Esophagus muscularis mucosa (tissue), 4 donors: ENCODE measurements at regions not wholly inside any gene's neighbourhood (a gene's known extent, or its start where the extent isn't known, plus 50 kb on each side); places are given as distances from the start of the nearest gene placed in this dataset.

ENCODE experiments used
- DNase-seq: peaks from one replicate; pipeline ENCODE4 v3.0.0-alpha.2; 2017; ENCODE audit errors: extremely low spot score
- H3K27ac ChIP-seq, 4 donors: fragments of 200-600 bp; sonication (generic); replicated peaks in 1 of 4; 1 replicate in 3 of 4; 2 replicates in 1 of 4; pipeline ENCODE4 v1.5.1; 2016 to 2019; ENCODE audit warnings: mild to moderate bottlenecking in 1 of 4
- H3K27me3 ChIP-seq, 4 donors: fragments of 200-600 bp; sonication (generic); one replicate each; pipeline versions ENCODE4 v1.5.1 to v1.6.0; 2016 to 2019
- H3K36me3 ChIP-seq, 4 donors: fragments of 200-600 bp; sonication (generic); one replicate each; pipeline ENCODE4 v1.5.1; 2016 to 2019
- H3K4me1 ChIP-seq, 4 donors: fragments of 200-600 bp; sonication (generic); one replicate each; pipeline ENCODE4 v1.5.1; 2016 to 2019
- H3K4me3 ChIP-seq, 4 donors: fragments of 200-600 bp; sonication (generic); 1 replicate in 2 of 4; 2 replicates in 2 of 4; pipeline ENCODE4 v1.5.1; 2016 to 2019; ENCODE audit warnings: mild to moderate bottlenecking in 4 of 4, moderate library complexity in 1 of 4
- H3K9me3 ChIP-seq, 4 donors: fragments of 200-600 bp; sonication (generic); 1 replicate in 3 of 4; 2 replicates in 1 of 4; pipeline ENCODE4 v1.5.1; 2016 to 2019
- EP300 ChIP-seq: sonication (generic); formaldehyde crosslinking; IDR thresholded peaks from one replicate; pipeline ENCODE4 v1.6.1; 2017; ENCODE audit warnings: antibody characterized with exemption
- POLR2A ChIP-seq: fragments of 450-650 bp; IDR thresholded peaks from one replicate; pipeline ENCODE4 v1.6.1; 2017; ENCODE audit warnings: antibody characterized with exemption, moderate library complexity, mild to moderate bottlenecking, low read depth
- POLR2AphosphoS5 ChIP-seq, 2 donors: sonication (generic); formaldehyde crosslinking; IDR thresholded peaks; one replicate each; pipeline ENCODE4 v1.6.1; 2017; ENCODE audit warnings: antibody characterized with exemption in 2 of 2
- WGBS: methylation state at CpG from one replicate; pipeline ENCODE4 v1.1.5; 2018; 5-methylcytosine and 5-hydroxymethylcytosine counted together
- intact Hi-C: fragments of 100-400 bp; cut with DNase I; formaldehyde crosslinking; loops from one replicate; pipeline ENCODE4 v1.15.1; 2023
- TF ChIP-seq, protein P1 (sequence below), 3 experiments: fragments of 200-600 bp in 2 of 3; fragments of 450-650 bp in 1 of 3; sonication (generic) in 2 of 3; IDR thresholded peaks; one replicate each; pipeline ENCODE4 v1.5.1; 2017 to 2019; ENCODE audit warnings: antibody characterized with exemption in 3 of 3, mild to moderate bottlenecking in 2 of 3, moderate library complexity in 1 of 3

DNA sequence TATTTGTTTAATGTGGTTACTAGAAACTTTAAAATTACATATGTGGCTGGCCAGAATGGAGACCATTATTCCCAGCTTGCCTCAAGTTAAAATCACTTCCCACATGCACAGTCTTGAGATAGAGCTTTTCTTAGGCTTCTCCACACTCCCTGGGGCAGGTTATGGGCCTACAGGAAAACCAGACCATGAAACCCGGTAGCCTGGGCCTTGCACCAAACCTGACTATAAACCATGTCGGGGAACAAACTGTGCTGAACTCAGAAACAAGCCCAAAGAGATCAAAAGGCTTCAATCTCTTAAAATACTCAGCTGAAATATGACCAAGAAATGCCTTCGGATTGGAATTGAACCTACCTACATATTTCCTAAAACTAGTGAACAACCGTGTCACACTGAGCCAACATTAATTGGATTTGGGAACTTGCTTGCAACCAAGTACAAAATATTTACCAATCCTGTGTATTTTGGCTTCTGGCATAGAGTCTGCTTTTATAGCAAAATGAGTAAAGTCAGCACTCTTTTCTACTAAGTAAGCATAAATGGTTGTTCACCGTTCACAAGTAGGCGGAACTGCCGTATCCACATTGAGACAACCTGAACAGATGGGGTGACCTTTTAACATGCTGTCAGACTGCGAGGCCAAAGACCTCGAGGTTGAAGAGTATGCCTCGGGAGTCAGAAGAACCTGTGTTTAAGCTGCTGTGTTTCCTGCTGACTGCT is 199.5 kb downstream of the FAM76B start:
- H3K27ac ChIP-seq: no peak overlapping the region

DNA sequence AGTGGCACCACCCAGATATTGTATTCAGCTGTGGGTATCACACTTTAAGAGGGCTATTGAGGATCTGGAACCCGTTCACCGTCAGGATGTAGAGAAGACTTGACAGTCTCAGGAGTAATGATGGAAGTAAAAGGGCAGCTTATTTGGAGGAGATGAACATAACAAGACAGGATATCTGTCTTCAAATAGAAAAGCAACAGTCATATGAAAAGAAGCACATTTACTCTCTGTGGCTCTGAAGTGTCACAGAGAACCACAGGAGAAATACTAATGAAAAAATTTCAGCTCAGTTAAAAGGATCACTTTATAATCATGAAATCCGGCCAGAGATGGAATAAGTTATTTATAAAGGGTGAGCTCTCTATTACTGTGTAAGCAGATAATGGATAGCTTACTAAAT is 200.8 kb downstream of the FAM76B start:
- H3K27me3 ChIP-seq: no peaks in the 10 kb centered on the region

More for the DNA sequence above, 199.5 kb downstream of the FAM76B start:
- TF ChIP-seq POLR2A (no peak), POLR2AphosphoS5 (IDR thresholded peaks at IDR 0.05) (no peak), EP300 (no peak)
- TF ChIP-seq, protein P1, sequence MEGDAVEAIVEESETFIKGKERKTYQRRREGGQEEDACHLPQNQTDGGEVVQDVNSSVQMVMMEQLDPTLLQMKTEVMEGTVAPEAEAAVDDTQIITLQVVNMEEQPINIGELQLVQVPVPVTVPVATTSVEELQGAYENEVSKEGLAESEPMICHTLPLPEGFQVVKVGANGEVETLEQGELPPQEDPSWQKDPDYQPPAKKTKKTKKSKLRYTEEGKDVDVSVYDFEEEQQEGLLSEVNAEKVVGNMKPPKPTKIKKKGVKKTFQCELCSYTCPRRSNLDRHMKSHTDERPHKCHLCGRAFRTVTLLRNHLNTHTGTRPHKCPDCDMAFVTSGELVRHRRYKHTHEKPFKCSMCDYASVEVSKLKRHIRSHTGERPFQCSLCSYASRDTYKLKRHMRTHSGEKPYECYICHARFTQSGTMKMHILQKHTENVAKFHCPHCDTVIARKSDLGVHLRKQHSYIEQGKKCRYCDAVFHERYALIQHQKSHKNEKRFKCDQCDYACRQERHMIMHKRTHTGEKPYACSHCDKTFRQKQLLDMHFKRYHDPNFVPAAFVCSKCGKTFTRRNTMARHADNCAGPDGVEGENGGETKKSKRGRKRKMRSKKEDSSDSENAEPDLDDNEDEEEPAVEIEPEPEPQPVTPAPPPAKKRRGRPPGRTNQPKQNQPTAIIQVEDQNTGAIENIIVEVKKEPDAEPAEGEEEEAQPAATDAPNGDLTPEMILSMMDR (IDR thresholded peaks at IDR 0.05): no peak
- DNase-seq: no peak
- peaks cover 0 to 5% (median 0%) of the 10 kb centered on the region in 4 donors for H3K4me1 ChIP-seq
- no peak overlapping the region for H3K4me3 ChIP-seq
- intact Hi-C loops: no loop called here
- no peaks in the 10 kb centered on the region for H3K27me3 ChIP-seq
- no peaks in the 10 kb centered on the region for H3K9me3 ChIP-seq
- H3K36me3 ChIP-seq: no peaks in the 10 kb centered on the region
- 88% methylated on average over 10 of the region's 10 CpGs for WGBS

DNA sequence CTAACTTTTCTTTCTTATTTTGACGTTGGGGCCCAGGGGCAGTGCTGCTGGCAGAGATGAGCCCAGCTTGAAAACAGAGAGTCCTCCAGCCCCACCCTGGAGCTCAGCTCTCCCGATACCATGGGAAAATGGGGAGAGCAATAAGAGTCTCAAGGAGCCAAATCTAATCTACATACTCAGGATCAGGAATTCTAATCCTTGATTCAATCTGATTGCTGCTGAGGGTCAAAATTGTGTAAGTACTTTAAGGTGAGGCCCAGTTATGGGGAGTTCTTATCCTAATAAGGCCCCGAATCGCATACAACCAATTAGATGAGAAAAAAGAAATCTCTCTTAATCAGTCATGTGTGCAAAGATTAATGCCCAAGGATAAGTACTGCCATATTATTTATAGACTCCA is 202.9 kb downstream of the FAM76B start:
- no peaks in the 10 kb centered on the region for H3K9me3 ChIP-seq
- H3K27ac ChIP-seq: no peak overlapping the region
- 88% methylated on average over 4 of the region's 4 CpGs for WGBS
- no peak overlapping the region for H3K4me3 ChIP-seq
- intact Hi-C loops: no loop called here
- no peaks in the 10 kb centered on the region for H3K27me3 ChIP-seq
- H3K4me1 ChIP-seq: no peaks in the 10 kb centered on the region
- DNase-seq: no peak
- TF ChIP-seq EP300: no peak
- no peak for TF ChIP-seq POLR2A
- TF ChIP-seq POLR2AphosphoS5 (IDR thresholded peaks at IDR 0.05): no peak
- TF ChIP-seq, protein P1 (IDR thresholded peaks at IDR 0.05): no peak
- H3K36me3 ChIP-seq: no peaks in the 10 kb centered on the region

More for the DNA sequence above, 200.8 kb downstream of the FAM76B start:
- H3K9me3 ChIP-seq: no peaks in the 10 kb centered on the region
- intact Hi-C loops: no loop called here
- 65% methylated on average over 3 of the region's 3 CpGs for WGBS
- no peak for DNase-seq
- no peak overlapping the region for H3K4me3 ChIP-seq
- TF ChIP-seq, protein P1 (IDR thresholded peaks at IDR 0.05): no peak
- TF ChIP-seq EP300 (no peak), POLR2AphosphoS5 (IDR thresholded peaks at IDR 0.05) (no peak), POLR2A (no peak)
- H3K27ac ChIP-seq: no peak overlapping the region
- no peaks in the 10 kb centered on the region for H3K36me3 ChIP-seq
- peaks cover 0 to 5% (median 0%) of the 10 kb centered on the region in 4 donors for H3K4me1 ChIP-seq

DNA sequence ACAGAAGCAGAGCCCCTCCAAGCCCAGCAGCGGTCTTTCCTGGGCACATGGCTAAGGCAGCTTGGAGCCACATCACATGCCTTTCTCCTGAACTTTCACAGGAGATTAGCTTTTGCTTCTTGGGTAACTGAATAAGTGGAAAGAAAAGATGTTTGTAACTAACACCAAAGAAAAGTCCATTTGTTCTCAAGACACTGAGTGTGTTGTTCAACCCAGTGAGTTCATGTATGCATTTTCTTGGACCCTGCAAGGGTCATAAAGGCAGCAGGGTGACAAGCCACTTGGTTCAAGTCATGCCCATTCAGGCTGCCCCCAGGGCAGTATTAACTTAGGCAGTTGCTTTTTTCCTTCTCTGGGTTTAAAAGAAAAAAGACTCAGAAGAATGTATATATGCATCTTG is 203.4 kb downstream of the FAM76B start:
- Histone ChIP-seq H3K27me3 (no peaks in the 10 kb centered on the region), H3K9me3 (no peaks in the 10 kb centered on the region), H3K27ac (no peak overlapping the region), H3K4me3 (no peak overlapping the region), H3K36me3 (no peaks in the 10 kb centered on the region), H3K4me1 (no peaks in the 10 kb centered on the region)
- 78% methylated on average over 1 of the region's 1 CpG for WGBS
- TF ChIP-seq POLR2AphosphoS5 (IDR thresholded peaks at IDR 0.05): no peak
- no peak for TF ChIP-seq POLR2A
- TF ChIP-seq EP300: no peak
- TF ChIP-seq, protein P1 (IDR thresholded peaks at IDR 0.05): no peak
- intact Hi-C loops: no loop called here
- no peak for DNase-seq

DNA sequence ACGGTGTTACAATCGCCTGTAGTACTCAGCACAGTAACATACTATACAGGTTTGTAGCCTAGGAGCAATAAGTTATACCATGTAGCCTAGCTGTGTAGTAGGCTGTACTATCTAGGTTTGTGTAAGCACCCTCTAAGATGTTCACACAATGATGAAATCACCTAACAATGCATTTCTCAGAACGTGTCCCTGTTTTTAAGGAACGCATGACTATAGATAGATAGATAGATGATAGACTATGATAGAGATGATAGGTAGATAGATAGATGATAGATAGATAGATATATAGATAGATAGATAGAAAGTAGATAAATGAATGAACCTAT is 203.9 kb downstream of the FAM76B start:
- Histone ChIP-seq H3K4me1 (no peaks in the 10 kb centered on the region), H3K27me3 (no peaks in the 10 kb centered on the region), H3K27ac (no peak overlapping the region), H3K36me3 (no peaks in the 10 kb centered on the region), H3K4me3 (no peak overlapping the region), H3K9me3 (no peaks in the 10 kb centered on the region)
- TF ChIP-seq POLR2AphosphoS5 (IDR thresholded peaks at IDR 0.05) (no peak), POLR2A (no peak), EP300 (no peak)
- TF ChIP-seq, protein P1 (IDR thresholded peaks at IDR 0.05): no peak
- intact Hi-C loops: no loop called here
- no peak for DNase-seq
- 46% methylated on average over 4 of the region's 4 CpGs for WGBS
